Mucosa of descending colon (tissue), 3 donors: ENCODE measurements at regions not wholly inside any gene's neighbourhood (a gene's known extent, or its start where the extent isn't known, plus 50 kb on each side); places are given as distances from the start of the nearest gene placed in this dataset.

Source experiments
- ATAC-seq: fragments of 200-7000 bp; cut with Tn5 transposase; one replicate; pipeline ENCODE4 v1.9.1; 2020; ENCODE audit warnings: mild to moderate bottlenecking, moderate library complexity
- DNase-seq, 3 donors: peaks; one replicate each; pipeline ENCODE4 v3.0.0-alpha.2; 2020
- H3K36me3 ChIP-seq: fragments of 200-600 bp; one replicate; pipeline ENCODE4 v1.8.0; 2021; ENCODE audit warnings: low read depth, mild to moderate bottlenecking
- H3K4me1 ChIP-seq: fragments of 200-600 bp; one replicate; pipeline ENCODE4 v1.8.0; 2021; ENCODE audit warnings: low read depth, mild to moderate bottlenecking
- H3K4me3 ChIP-seq: fragments of 200-600 bp; one replicate; pipeline ENCODE4 v1.8.0; 2021; ENCODE audit warnings: mild to moderate bottlenecking
- H3K9me3 ChIP-seq: fragments of 200-600 bp; one replicate; pipeline ENCODE4 v1.8.0; 2021; ENCODE audit warnings: mild to moderate bottlenecking
- CTCF ChIP-seq: fragments of 200-600 bp; IDR thresholded peaks from one replicate; pipeline ENCODE4 v1.8.0; 2022; ENCODE audit warnings: antibody characterized with exemption, mild to moderate bottlenecking
- intact Hi-C, 2 donors: fragments of 100-400 bp; cut with DNase I in 1 of 2; cut with micrococcal nuclease in 1 of 2; formaldehyde crosslinking; loops; one replicate each; pipeline versions ENCODE4 v1.11.0 to v1.11.1; 2022; cut with DNase I, micrococcal nuclease
- donor health status: DM: no; HTN: no; CAD: no; lungs with moderate emphysema.
- donor health status: DM: no; HTN: no; CAD: no.
- donor health status: DM: no; HTN: yes; CAD: no.

- intact Hi-C loops = no loop called here
- H3K4me1 ChIP-seq = no peaks in the 10 kb centered on the region
Measured at GRCh38 chr10:76779796-76780301, 857.8 kb downstream of the KCNMA1 start.

GRCh38 chr10:76778914-76779795 lies 858.5 kb downstream of the KCNMA1 start:
- no peak for TF ChIP-seq CTCF
- no peak overlapping the region for H3K4me3 ChIP-seq
- ATAC-seq (no peak), DNase-seq (no peak)
- intact Hi-C loops = no loop called here
- no peaks in the 10 kb centered on the region for H3K4me1 ChIP-seq
- peaks cover 10% of the 10 kb centered on the region for H3K9me3 ChIP-seq
- no peaks in the 10 kb centered on the region for H3K36me3 ChIP-seq

More at GRCh38 chr10:76779796-76780301, 857.8 kb downstream of the KCNMA1 start:
- H3K36me3 ChIP-seq = no peaks in the 10 kb centered on the region
- DNase-seq = no peak
- TF ChIP-seq CTCF = no peak
- peaks cover 8% of the 10 kb centered on the region for H3K9me3 ChIP-seq
- H3K4me3 ChIP-seq = no peak overlapping the region
- ATAC-seq = no peak

GRCh38 chr10:76774987-76775603 lies 862.5 kb downstream of the KCNMA1 start:
- Histone ChIP-seq H3K4me1 (no peaks in the 10 kb centered on the region), H3K9me3 (peaks cover 9% of the 10 kb centered on the region), H3K36me3 (no peaks in the 10 kb centered on the region), H3K4me3 (no peak overlapping the region)
- no peak for TF ChIP-seq CTCF
- ATAC-seq (no peak), DNase-seq (no peak)
- intact Hi-C loops = no loop called here

GRCh38 chr10:76769582-76769981 lies 868.0 kb downstream of the KCNMA1 start:
- DNase-seq (no peak), ATAC-seq (no peak)
- peaks cover 2% of the 10 kb centered on the region for H3K9me3 ChIP-seq
- no peaks in the 10 kb centered on the region for H3K4me1 ChIP-seq
- intact Hi-C loops = no loop called here
- H3K4me3 ChIP-seq = no peak overlapping the region
- no peak for TF ChIP-seq CTCF
- H3K36me3 ChIP-seq = no peaks in the 10 kb centered on the region

GRCh38 chr10:76769161-76769560 lies 868.4 kb downstream of the KCNMA1 start:
- Histone ChIP-seq H3K4me1 (no peaks in the 10 kb centered on the region), H3K36me3 (no peaks in the 10 kb centered on the region), H3K9me3 (peaks cover 1% of the 10 kb centered on the region), H3K4me3 (no peak overlapping the region)
- ATAC-seq (no peak), DNase-seq (no peak)
- intact Hi-C loops = no loop called here
- no peak for TF ChIP-seq CTCF
